IPS DF 19.7 (cell line): ENCODE measurements at regions not wholly inside any gene's neighbourhood (a gene's known extent, or its start where the extent isn't known, plus 50 kb on each side); places are given as distances from the start of the nearest gene placed in this dataset.

ENCODE experiments used
- DNase-seq: peaks from one replicate; pipeline ENCODE4 v3.0.0-alpha.2; 2013; ENCODE audit warnings: low read depth, low spot score

DNA sequence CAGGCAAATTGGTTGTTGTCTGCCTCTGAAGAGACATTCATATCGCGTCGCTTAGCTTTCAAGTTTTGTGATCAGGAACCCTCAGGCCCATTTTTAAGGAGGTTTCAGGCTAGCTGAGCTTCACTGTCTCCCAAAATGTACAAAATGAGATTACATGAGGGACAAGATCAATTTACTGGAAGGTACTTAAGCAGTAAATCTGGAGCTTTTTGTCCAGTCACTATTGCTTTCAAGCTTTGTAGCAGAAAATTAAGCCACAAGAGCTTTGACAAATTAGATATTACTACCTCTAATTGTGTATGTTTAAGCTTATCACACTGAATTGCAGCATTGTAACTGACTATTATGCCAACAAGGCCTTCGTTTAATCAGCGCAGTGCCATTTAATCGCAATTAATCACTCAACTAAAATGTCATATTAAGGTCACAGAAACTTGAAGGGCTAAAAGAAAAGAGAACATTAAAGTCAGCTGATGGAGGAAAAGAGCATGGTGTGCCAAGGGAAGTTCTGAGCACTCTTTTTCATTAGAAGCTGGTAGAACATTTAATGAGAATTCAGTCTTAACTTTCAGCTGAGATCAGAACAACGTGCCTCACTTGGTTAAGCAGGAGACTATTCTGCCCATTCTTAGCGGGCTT is 353.0 kb downstream of the FBXO8 start:
- no peak for DNase-seq

DNA sequence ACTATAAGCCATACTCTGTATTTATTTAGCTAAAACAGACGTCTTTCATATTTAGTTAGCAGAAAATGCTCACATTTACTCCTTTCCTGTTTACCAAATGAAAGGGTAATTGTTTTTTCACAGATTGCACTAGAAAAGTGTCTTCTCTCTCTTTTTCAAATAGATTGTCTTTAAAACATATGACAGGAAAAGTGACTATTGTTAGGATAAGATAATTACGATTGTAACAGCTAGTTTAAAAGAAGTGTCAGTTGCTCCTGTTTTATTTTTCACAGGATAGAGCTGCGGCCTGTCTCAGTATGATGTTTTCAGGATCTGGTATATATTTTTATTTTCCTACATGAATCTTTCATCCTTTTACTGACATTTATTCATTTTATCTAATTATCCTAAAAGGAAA is 353.5 kb downstream of the FBXO8 start:
- no peak for DNase-seq

DNA sequence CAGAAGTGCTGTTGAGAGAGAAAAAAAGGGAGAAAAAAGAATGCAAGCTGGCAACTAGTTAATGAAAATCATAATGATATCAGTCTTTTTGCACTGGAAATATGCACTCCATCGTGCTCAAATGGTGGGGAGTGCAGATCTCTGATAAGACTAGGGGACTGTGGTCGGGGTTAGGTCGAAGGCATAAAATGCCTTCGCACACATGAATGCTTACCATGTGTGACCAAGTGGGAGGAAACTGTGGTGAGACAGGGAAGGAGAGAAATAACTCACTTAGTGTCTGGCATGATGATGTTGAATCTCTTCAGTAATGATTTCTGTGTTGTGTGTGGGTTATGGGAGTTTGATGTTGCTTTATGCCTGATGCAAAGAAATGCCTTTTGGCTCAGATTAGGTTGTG is 358.9 kb downstream of the FBXO8 start:
- no peak for DNase-seq

DNA sequence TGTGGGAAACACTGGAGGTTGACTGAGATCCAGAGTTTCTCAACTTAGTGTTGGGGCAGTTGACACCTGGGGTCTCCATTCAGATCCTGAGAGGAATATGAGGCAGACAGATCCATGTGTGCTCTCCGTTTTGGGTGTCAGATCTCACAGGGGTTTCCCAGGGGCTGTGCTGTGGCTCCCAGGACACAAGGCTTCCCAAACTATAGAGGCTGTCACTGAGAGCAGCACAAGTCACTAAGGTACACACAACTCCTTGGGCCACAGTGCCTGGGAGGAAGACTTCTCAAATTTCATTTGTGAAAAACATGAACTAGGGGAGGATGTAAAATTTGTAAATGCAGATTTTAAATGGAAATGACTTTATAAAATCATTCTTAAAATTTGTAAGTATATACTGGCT is 363.6 kb downstream of the FBXO8 start:
- DNase-seq: no peak

DNA sequence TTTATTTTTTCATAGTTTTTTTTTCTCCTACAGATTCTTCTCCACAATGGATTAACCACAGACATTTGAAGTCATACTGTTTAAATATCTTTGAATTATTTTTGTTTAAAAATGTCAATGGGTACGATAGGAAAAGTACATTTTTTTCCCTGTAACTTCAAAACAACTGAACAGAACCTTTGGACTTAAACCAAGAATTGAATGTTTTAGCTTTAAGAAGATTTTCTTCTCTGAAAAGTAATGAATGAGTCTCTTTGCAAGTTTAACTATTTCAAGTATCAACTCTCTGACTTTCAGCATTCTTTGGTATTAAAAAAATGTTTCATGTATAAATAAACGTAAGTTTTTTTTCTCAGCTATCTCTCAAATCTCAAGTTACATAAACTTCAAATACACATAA is 364.3 kb downstream of the FBXO8 start:
- no peak for DNase-seq

DNA sequence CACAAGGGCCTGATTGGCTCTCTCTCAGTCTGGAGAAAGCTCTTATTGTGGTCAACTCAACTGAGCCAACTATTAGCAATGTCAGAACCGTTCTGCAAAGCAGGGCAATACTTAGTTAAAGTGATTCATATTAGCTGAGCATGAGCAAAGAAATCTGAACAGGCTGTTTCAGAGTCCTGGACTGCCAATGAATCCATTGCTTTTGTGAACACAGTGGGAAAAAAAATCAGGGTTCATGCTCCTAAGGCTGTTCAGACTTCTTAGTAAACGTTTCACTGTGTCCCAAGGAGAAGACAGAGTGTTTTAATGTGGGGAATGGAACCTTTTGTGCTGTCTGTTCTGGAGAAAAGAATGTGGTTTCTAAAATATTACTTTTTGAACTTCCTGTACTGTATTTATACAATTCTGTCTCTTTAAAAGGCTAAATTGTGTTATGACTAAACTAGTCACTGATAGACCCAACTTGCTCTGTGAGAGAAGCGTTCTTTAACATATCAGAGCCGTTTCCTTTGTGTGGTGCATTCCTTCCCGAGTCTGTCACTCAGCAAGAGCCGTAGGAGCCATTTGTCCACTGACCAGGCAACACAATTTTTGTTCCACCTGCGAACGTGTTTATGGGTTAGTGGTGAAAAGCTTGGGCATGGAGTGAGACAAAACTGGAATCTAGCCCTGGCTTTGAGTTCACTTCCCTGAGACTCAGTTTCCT is 366.1 kb downstream of the FBXO8 start:
- no peak for DNase-seq

DNA sequence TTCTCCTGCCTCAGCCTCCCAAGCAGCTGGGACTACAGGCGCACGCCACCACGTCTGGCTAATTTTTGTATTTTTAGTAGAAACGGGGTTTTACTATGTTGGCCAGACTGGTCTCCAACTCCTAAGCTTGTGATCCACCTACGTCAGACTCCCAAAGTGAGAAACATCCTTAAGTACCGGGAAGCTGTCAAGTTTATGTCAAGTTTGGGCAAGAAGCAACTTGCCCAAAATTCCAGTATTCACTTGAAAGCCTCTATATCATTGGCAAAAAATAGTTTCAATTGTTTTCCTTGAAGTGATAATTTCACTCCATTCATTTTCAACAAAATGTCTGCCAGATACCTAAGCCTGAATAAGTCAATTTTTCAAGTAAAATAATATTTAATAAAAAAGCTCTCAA is 370.0 kb downstream of the FBXO8 start:
- no peak for DNase-seq

DNA sequence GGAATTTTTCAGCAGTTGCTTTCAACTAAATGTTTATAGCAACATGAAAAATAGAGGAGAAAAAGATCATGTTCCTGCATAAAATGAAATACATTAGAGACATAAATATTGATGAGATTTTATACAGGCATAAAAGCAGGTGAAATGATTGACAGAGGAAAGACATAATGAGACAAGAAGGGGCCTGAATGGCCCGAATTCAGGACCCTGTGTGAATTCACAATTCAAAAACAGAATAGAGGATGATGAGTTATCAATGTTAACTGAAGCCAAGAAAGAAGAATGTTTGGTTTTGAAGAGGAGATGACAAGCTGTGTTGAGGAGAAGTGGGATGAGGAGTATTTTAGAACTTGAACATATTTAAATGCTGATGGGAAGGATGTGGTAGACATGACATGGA is 371.1 kb downstream of the FBXO8 start:
- DNase-seq: no peak

DNA sequence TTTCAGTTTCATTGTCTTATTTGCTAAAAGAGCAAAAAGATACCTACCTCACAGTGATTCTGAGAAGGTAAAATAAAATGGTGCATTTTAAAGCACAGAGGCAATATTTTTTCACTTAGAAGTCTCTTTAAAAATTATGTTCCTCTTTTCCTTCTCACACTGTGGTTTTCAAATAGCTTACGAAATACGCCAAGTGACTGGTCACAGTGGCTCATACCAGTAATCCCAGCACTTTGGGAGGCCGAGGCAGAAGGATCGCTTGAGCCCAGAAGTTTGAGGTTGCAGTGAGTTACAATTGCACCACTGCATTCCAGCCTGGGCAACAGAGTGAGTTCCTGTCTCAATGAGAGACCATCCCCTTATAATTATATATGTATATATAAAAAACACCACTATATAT is 372.6 kb downstream of the FBXO8 start:
- no peak for DNase-seq

DNA sequence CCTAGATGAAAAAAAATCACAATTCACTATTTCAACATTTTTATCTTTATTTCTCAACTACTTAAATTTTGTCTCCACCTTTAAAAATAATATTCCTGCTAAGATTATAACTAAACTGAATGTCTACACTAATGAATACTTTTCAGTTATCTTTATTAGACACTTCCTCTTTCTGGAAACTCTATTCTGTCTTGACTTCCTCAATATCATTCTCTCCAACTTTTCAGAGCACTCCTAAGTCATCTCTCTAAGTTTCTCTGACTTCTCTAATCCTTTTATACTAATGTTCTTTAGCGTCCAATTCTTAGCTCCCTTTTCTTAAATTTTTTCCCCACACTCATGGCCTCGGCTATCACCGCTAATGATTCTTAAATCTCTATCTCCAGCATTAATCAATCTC is 374.2 kb downstream of the FBXO8 start:
- DNase-seq: no peak

DNA sequence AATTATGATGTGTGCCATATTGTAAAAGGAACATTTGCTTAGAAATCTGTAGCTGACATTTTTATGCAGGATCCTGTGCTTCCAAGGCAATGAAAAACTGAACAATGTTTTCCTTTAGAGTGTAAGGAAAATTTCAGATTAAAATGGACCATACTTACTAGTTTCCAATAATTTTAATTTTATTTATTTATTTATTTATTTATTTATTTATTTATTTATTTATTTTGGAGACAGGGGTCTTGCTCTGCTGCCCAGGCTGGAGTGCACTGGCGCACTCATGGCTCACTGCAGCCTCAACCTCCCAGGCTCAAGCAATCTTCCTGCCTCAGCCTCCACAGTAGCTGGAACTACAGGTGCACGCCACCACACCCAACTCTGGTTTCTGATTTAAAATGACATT is 369.8 kb upstream of the HAND2 start:
- no peak for DNase-seq

DNA sequence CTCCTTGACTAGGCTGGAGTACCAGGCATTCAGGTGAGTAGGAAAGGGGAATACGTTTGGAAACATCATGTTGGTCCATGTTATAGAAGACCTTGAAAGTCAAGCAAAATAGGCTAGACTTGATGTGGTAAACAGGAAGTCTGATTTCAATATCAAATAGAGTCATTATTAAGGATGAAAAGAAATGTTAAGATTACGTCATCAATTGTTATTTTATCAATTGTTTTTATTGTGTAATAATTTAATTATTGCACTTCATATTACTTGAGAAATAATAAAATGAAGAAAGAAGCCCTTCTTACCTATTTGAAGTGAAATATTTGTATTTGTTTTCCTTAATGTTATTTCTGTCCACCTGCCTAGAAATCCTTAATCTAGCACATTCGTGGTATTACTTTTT is 361.0 kb upstream of the HAND2 start:
- no peak for DNase-seq

DNA sequence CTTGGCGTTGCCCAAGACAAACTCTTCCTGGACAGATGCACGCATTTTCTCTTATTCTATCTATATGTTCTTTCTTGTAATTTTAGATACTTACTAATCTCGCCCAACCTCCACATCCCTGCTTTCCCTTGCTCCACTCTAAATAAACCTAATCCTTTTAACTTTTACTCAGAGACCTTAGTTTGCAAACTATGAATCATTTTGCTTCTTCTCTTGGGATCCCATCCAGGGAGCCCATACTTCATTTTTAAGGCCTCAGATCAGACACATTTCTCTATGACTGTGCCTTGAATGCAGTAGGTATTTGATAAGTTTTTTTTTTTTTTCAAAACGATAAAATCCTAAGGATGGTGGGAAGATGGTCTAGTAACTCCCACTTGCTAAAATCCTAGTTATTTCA is 353.8 kb upstream of the HAND2 start:
- DNase-seq: no peak

DNA sequence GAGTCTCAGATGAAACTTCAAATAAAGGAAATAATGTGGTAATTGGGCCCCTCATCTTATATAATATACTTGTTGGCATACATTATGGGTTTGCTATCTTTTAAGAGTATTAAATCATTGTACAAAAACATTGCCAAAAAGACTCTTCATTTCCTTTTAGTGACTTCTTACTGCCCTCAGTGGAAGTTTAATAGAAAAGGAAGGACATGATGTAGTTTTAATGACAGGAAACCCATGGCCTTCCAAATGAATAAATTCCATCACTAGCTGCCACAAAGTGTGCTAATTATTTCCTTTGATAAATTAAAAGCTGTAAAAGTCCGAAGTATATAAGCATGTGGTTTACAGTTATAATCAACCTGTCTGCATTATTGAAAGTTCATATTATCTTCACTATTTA is 350.9 kb upstream of the HAND2 start:
- DNase-seq: no peak

DNA sequence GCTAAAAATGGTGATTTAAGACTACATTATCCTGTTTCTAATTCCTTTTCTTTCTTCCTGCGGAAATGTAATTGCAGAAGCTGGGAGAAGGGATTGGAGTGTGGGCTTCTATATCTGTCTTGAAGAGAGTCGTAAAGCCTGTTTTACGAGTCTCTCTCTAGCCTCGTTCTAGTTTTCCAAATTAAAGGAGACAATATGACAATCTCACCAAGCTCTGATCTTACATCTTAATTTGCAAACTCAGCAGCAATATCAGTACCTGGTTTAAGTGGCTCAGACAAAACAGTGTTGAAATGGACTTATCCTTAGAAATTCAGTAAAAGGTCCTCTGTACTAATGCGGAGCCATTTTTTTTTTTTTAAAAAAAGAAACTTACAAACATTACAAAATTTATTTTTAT is 349.5 kb upstream of the HAND2 start:
- no peak for DNase-seq

DNA sequence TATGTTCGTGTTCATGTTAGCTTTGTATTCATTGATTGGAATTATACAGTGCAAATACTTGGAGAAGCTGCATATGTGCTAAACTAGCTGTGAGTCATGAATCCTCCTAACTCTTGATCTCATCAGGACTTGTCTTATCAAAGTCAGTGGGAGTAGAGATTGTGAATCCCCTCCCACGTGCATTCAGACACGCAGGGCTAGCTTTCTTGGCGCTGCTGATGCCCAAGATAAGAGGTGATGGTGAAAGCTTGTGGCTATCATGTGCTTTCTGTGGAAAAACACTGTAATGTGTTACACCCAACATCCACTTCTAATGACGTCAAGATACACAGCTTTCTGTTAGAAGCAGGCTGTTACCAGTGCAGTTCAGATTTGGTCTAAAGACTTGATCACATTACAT is 348.7 kb upstream of the HAND2 start:
- DNase-seq: no peak

DNA sequence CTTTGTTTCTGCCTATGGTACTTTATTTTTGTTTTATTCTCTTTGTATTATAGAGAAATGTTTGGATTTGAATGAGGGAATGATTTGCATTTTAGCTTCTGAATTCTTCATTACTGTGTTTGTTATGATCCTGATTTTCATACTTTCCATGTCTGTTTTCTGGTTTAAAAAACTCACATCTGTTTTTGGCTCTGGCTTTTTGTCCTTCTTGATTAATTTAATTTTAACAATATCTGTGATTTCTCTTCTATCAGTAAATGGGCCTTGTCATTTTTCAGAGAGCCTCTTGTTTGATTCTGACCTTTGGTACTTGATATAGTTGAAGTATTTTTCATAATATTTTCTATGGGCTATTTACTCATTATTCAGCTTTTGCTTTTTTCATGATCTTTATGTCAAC is 341.6 kb upstream of the HAND2 start:
- DNase-seq: no peak

DNA sequence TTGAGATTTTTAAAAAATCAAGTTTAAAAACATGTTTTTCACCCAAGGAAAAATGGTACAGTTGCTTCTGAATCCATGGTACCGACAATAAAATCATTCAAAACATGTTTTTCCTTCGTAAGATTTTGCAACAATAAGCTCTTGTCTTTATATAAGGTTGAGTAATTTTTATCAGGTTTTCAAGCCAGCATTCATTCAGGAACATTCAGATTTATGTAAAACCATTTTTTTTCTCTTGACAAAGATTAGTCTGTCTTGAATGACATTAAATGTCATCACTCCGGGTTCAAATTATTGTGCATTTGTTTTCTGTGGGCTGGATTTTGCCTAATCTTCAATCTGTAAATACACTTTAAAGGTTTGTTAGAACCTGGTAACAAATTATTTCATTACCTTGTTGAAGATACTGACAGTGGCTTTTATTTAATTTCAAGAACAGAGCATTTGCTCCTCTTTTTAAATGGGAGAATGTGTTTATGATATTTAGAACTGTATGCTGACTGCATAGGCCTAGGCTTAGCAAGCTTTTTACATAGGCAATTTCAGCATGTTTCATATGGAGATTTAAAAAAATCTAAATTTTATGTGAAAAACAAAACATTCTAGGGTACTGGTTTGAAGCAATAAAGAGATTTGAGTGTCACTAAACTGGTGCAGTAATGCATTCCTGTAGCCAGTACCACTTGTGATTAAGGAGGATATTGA is 336.4 kb upstream of the HAND2 start:
- DNase-seq: no peak

DNA sequence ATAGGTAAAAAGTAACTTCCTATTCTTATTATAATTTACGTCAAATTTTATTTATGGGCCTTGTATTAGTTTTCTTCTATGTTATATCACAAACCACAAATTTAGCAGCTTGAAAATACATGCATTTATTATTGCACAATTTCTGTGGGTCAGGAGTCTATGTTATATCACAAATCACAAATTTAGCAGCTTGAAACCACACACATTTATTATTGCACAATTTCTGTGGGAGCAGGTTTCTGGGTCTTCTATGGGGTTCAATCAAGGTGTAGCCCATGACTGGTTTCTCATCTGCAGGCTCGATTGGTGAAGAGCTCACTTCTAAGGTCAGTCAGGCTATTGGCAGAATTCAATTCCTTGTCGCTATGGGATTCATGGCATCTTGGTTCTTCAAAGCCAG is 332.7 kb upstream of the HAND2 start:
- no peak for DNase-seq

DNA sequence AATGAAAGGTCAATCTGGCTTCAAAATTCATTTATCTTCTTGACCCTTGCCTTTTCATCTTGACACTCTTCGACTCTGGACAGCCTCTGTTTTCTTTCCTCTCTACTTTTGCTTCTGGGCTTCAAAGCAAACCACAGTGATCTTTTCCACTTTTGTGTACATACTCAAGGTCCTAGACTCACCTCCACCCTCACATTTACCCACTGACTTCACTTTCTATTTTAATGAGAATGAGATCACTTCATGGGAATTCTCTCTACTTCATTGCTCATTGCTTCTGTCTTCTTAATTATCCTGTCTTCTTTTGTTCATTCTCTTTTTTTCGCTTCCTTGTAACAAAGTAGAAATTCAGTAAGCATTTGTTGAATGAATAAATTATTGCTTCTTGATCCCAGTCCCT is 330.1 kb upstream of the HAND2 start:
- DNase-seq: no peak

DNA sequence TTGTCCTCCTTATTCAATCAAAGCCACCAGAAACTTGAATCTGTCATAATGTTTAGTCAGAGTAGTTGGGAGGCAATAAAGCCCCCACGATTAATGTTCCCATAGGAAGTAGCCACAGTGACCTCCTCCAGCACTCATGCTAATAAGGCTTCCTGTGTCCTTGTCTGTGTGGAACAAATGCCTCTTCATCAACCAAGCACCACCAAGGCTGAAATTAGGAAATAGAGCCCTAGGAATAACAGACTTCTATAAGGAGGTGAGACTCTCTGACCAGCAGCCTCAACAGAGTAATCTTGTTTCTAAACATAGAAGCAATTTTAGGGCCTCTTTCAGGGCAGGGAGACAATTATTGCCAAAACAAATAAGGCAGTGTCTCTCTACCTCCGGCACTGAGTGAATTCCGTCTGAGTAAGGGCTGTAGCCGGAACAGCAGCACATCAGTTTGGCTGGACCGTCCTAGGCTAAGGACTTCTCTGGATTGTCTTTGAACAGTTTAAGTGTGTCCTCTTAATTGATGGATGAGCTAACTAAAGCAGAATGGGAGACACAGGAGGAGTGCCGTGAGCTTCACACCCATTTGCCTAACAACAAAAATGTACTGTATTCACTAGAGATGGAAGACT is 329.2 kb upstream of the HAND2 start:
- no peak for DNase-seq

DNA sequence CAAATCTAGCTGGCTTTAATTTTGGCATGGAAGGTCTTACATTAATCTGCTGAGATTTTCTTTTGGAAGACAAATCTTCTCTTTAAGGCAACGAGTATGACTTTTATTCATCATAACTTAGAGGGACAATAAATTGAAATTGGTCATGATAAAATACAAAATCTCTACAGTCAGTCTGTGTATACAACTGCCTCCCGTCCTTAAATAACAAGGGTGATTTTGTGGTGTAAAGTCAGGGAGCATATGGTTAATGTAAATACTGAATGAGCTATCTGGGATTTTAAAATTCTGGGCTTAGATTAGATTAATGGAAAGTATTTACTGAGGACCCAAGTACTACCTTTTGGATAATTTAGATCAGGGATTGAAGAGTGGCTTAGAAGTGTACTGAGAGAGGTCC is 328.4 kb upstream of the HAND2 start:
- no peak for DNase-seq

DNA sequence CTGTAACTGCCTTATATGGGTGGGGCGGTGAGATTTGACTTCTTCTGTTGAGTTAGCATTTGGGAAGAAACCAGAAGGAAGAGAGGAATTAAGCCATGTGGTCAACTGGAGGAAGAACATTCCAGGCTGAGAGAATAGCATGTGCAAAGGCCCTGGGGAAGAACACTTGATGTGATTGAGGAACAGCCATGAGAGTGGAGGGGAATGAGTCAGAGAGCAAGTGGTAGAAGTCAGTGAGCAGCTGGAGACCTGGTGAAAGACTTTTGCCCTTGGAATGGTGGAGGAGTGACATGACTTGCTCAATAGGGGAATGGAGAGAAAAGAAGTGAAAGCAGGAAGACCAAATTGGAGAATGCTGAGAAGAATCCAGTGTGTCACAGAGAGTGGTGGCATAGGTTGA is 327.8 kb upstream of the HAND2 start:
- no peak for DNase-seq
